ENCODE measurements at regions not wholly inside any gene's neighbourhood (a gene's known extent, or its start where the extent isn't known, plus 50 kb on each side); places are given as distances from the start of the nearest gene placed in this dataset.

- TF ChIP-seq, protein P1, sequence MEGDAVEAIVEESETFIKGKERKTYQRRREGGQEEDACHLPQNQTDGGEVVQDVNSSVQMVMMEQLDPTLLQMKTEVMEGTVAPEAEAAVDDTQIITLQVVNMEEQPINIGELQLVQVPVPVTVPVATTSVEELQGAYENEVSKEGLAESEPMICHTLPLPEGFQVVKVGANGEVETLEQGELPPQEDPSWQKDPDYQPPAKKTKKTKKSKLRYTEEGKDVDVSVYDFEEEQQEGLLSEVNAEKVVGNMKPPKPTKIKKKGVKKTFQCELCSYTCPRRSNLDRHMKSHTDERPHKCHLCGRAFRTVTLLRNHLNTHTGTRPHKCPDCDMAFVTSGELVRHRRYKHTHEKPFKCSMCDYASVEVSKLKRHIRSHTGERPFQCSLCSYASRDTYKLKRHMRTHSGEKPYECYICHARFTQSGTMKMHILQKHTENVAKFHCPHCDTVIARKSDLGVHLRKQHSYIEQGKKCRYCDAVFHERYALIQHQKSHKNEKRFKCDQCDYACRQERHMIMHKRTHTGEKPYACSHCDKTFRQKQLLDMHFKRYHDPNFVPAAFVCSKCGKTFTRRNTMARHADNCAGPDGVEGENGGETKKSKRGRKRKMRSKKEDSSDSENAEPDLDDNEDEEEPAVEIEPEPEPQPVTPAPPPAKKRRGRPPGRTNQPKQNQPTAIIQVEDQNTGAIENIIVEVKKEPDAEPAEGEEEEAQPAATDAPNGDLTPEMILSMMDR (IDR thresholded peaks at IDR 0.05; ENCODE audit: insufficient read depth, low read length) = no peak
- TF ChIP-seq GABPA (IDR thresholded peaks at IDR 0.05; ENCODE audit: low read depth) = no peak
- TF ChIP-seq, protein P2, sequence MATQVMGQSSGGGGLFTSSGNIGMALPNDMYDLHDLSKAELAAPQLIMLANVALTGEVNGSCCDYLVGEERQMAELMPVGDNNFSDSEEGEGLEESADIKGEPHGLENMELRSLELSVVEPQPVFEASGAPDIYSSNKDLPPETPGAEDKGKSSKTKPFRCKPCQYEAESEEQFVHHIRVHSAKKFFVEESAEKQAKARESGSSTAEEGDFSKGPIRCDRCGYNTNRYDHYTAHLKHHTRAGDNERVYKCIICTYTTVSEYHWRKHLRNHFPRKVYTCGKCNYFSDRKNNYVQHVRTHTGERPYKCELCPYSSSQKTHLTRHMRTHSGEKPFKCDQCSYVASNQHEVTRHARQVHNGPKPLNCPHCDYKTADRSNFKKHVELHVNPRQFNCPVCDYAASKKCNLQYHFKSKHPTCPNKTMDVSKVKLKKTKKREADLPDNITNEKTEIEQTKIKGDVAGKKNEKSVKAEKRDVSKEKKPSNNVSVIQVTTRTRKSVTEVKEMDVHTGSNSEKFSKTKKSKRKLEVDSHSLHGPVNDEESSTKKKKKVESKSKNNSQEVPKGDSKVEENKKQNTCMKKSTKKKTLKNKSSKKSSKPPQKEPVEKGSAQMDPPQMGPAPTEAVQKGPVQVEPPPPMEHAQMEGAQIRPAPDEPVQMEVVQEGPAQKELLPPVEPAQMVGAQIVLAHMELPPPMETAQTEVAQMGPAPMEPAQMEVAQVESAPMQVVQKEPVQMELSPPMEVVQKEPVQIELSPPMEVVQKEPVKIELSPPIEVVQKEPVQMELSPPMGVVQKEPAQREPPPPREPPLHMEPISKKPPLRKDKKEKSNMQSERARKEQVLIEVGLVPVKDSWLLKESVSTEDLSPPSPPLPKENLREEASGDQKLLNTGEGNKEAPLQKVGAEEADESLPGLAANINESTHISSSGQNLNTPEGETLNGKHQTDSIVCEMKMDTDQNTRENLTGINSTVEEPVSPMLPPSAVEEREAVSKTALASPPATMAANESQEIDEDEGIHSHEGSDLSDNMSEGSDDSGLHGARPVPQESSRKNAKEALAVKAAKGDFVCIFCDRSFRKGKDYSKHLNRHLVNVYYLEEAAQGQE (IDR thresholded peaks at IDR 0.05; ENCODE audit: insufficient replicate concordance, low read depth) = no peak
- TF ChIP-seq POLR2AphosphoS5 (IDR thresholded peaks at IDR 0.05; ENCODE audit: low read depth) = no peak
- no peak for TF ChIP-seq SPI1 (IDR thresholded peaks at IDR 0.05; ENCODE audit: borderline replicate concordance, low read depth)
Observed at GRCh38 chr4:166277401-166277800, 404.4 kb downstream of the TLL1 start.

Measured in HL-60 (cell line).